Liver (tissue), 8 donors: ENCODE measurements at regions not wholly inside any gene's neighbourhood (a gene's known extent, or its start where the extent isn't known, plus 50 kb on each side); places are given as distances from the start of the nearest gene placed in this dataset.

Source experiments
- DNase-seq: peaks from one replicate; pipeline ENCODE4 v3.0.0-alpha.2; 2017; ENCODE audit warnings: low spot score
- H3K27ac ChIP-seq, 2 donors: one replicate each; pipeline ENCODE4 v1.7.0; 2013; ENCODE audit warnings: inconsistent platforms in 2 of 2, low read length in 2 of 2, control low read depth in 1 of 2, low read depth in 1 of 2, mild to moderate bottlenecking in 1 of 2
- H3K27me3 ChIP-seq, 4 donors: one replicate each; pipeline versions ENCODE4 v1.6.1 to v1.7.0; 2013; ENCODE audit warnings: low read length in 3 of 4, inconsistent platforms in 1 of 4, mild to moderate bottlenecking in 1 of 4, moderate library complexity in 1 of 4; ENCODE audit not compliant: control insufficient read depth in 4 of 4, insufficient read depth in 4 of 4
- H3K36me3 ChIP-seq, 4 donors: one replicate each; pipeline versions ENCODE4 v1.6.1 to v1.7.0; 2013; ENCODE audit warnings: low read length in 3 of 4, mild to moderate bottlenecking in 3 of 4, low read depth in 1 of 4, moderate library complexity in 1 of 4; ENCODE audit not compliant: control insufficient read depth in 4 of 4, insufficient read depth in 3 of 4
- H3K4me1 ChIP-seq, 4 donors: one replicate each; pipeline versions ENCODE4 v1.6.1 to v1.7.0; 2013; ENCODE audit warnings: low read length in 3 of 4, mild to moderate bottlenecking in 3 of 4, moderate library complexity in 1 of 4; ENCODE audit not compliant: control insufficient read depth in 4 of 4, insufficient read depth in 4 of 4
- H3K4me3 ChIP-seq, 3 donors: one replicate each; pipeline versions ENCODE4 v1.6.1 to v1.7.0; 2013; ENCODE audit warnings: low read length in 3 of 3, control low read depth in 1 of 3, low read depth in 1 of 3, mild to moderate bottlenecking in 1 of 3
- H3K9ac ChIP-seq, 2 donors: one replicate each; pipeline ENCODE4 v1.7.0; 2013; ENCODE audit warnings: low read length in 2 of 2, mild to moderate bottlenecking in 2 of 2, moderate library complexity in 2 of 2, control low read depth in 1 of 2, low read depth in 1 of 2
- H3K9me3 ChIP-seq, 4 donors: one replicate each; pipeline versions ENCODE4 v1.6.1 to v1.7.0; 2013; ENCODE audit warnings: low read length in 3 of 4; ENCODE audit not compliant: control insufficient read depth in 4 of 4
- ATF3 ChIP-seq: IDR thresholded peaks from 2 replicates; pipeline ENCODE4 v1.6.1; 2016; ENCODE audit warnings: antibody characterized with exemption
- CTCF ChIP-seq: fragments of 150-350 bp; IDR thresholded peaks from 2 replicates; pipeline ENCODE4 v1.5.1; 2017; ENCODE audit warnings: improper control_type of control experiment, low read depth, low read length; ENCODE audit not compliant: missing input control
- EGR1 ChIP-seq, 2 donors: IDR thresholded peaks; 2 replicates each; pipeline ENCODE4 v1.6.1; 2016 to 2018; ENCODE audit warnings: antibody characterized with exemption in 2 of 2, low read depth in 2 of 2
- FOXA2 ChIP-seq: IDR thresholded peaks from 2 replicates; pipeline ENCODE4 v1.6.1; 2016; ENCODE audit warnings: antibody characterized with exemption
- GABPA ChIP-seq, 2 donors: IDR thresholded peaks in 1 of 2; conservative IDR thresholded peaks in 1 of 2; 2 replicates each; pipeline ENCODE4 v1.6.1; 2016; ENCODE audit warnings: antibody characterized with exemption in 2 of 2, mild to moderate bottlenecking in 1 of 2, moderate library complexity in 1 of 2
- HNF4A ChIP-seq, 2 donors: conservative IDR thresholded peaks; 2 replicates each; pipeline ENCODE4 v1.6.1; 2016; ENCODE audit warnings: antibody characterized with exemption in 2 of 2, mild to moderate bottlenecking in 2 of 2
- HNF4G ChIP-seq: IDR thresholded peaks from 2 replicates; pipeline ENCODE4 v1.6.1; 2016; ENCODE audit warnings: antibody characterized with exemption
- JUND ChIP-seq, 2 donors: IDR thresholded peaks; 2 replicates each; pipeline ENCODE4 v1.6.1; 2016; ENCODE audit warnings: antibody characterized with exemption in 2 of 2
- MAX ChIP-seq: IDR thresholded peaks from 2 replicates; pipeline ENCODE4 v1.6.1; 2016; ENCODE audit warnings: antibody characterized with exemption
- NR2F2 ChIP-seq: IDR thresholded peaks from 2 replicates; pipeline ENCODE4 v1.6.1; 2016; ENCODE audit warnings: antibody characterized with exemption
- REST ChIP-seq: IDR thresholded peaks from 2 replicates; pipeline ENCODE4 v1.6.1; 2016; ENCODE audit warnings: antibody characterized with exemption, mild to moderate bottlenecking
- RXRA ChIP-seq, 2 donors: IDR thresholded peaks; 2 replicates each; pipeline ENCODE4 v1.6.1; 2017 to 2018; ENCODE audit warnings: antibody characterized with exemption in 2 of 2, mild to moderate bottlenecking in 1 of 2
- SP1 ChIP-seq: IDR thresholded peaks from 2 replicates; pipeline ENCODE4 v1.6.1; 2018; ENCODE audit warnings: antibody characterized with exemption, mild to moderate bottlenecking
- TAF1 ChIP-seq: conservative IDR thresholded peaks from 2 replicates; pipeline ENCODE4 v1.6.1; 2016; ENCODE audit warnings: antibody characterized with exemption, mild to moderate bottlenecking
- YY1 ChIP-seq: IDR thresholded peaks from 2 replicates; pipeline ENCODE4 v1.6.1; 2016; ENCODE audit warnings: antibody characterized with exemption, mild to moderate bottlenecking
- ZBTB33 ChIP-seq: IDR thresholded peaks from 2 replicates; pipeline ENCODE4 v1.6.1; 2016; ENCODE audit warnings: antibody characterized with exemption
- WGBS: extraction: QIAGEN DNeasy Blood & Tissue Kit; methylation state at CpG from one replicate; pipeline ENCODE4 v1.1.7; 2013; 5-methylcytosine and 5-hydroxymethylcytosine counted together
- donor health status: healthy.
- donor health status: healthy.
- donor health status: healthy.
- donor health status: healthy.
- donor health status: healthy.

- no peak for TF ChIP-seq REST
- TF ChIP-seq YY1 = no peak
Observed at GRCh38 chr6:2477666-2478065, 232.3 kb upstream of the GMDS start (continued).

- H3K4me1 ChIP-seq = no peaks in the 10 kb centered on the region
- no peak for TF ChIP-seq ZBTB33
- no peak for TF ChIP-seq JUND (IDR thresholded peaks at IDR 0.05)
- no peak for TF ChIP-seq CTCF
- TF ChIP-seq GABPA (IDR thresholded peaks at IDR 0.05 in 1 of 2, conservative IDR thresholded peaks at IDR 0.05 in 1 of 2) = no peak
- TF ChIP-seq MAX = no peak
- TF ChIP-seq ATF3 = no peak
- peaks cover 0 to 3% (median 2%) of the 10 kb centered on the region in 4 donors for H3K9me3 ChIP-seq
- H3K36me3 ChIP-seq = no peaks in the 10 kb centered on the region
- no peak for DNase-seq
- no peak overlapping the region for H3K4me3 ChIP-seq
- H3K9ac ChIP-seq = no peak overlapping the region
- H3K27me3 ChIP-seq = no peaks in the 10 kb centered on the region
- H3K27ac ChIP-seq = no peak overlapping the region
- WGBS = 100% methylated on average over 1 of the region's 1 CpG
Observed at GRCh38 chr6:2477250-2477649, 231.8 kb upstream of the GMDS start.

- no peaks in the 10 kb centered on the region for H3K27me3 ChIP-seq
- H3K9ac ChIP-seq = no peak overlapping the region
- no peak overlapping the region for H3K4me3 ChIP-seq
- no peaks in the 10 kb centered on the region for H3K9me3 ChIP-seq
- 66% methylated on average over 4 of the region's 4 CpGs for WGBS
- no peaks in the 10 kb centered on the region for H3K4me1 ChIP-seq
- H3K36me3 ChIP-seq = no peaks in the 10 kb centered on the region
- H3K27ac ChIP-seq = no peak overlapping the region
- DNase-seq = no peak
- TF ChIP-seq FOXA2 (no peak), HNF4G (no peak), RXRA (IDR thresholded peaks at IDR 0.05) (no peak), HNF4A (conservative IDR thresholded peaks at IDR 0.05) (no peak), MAX (no peak), GABPA (IDR thresholded peaks at IDR 0.05 in 1 of 2, conservative IDR thresholded peaks at IDR 0.05 in 1 of 2) (no peak), NR2F2 (no peak), ZBTB33 (no peak), JUND (IDR thresholded peaks at IDR 0.05) (no peak), EGR1 (IDR thresholded peaks at IDR 0.05; ENCODE audit: low read depth in 2 of 2) (no peak), CTCF (no peak), ATF3 (no peak), TAF1 (no peak), SP1 (no peak)
Observed at GRCh38 chr6:2476376-2476775, 231.0 kb upstream of the GMDS start.
